Epithelial cell of esophagus (primary cell): ENCODE measurements at regions not wholly inside any gene's neighbourhood (a gene's known extent, or its start where the extent isn't known, plus 50 kb on each side); places are given as distances from the start of the nearest gene placed in this dataset.
"Not testable (repeated sequence)": the region's sequence is repeated elsewhere in the genome, so short reads cannot be mapped to it uniquely, and the experiment has no call there.

Source experiments
- DNase-seq: peaks from one replicate; pipeline ENCODE4 v3.0.0; 2010; ENCODE audit warnings: low read depth
- H3K4me3 ChIP-seq: 2 replicates; pipeline ENCODE4 v1.5.1; 2011; ENCODE audit warnings: mild to moderate bottlenecking, low read length, control low read depth
- TF ChIP-seq, protein P1 (sequence below): IDR thresholded peaks from 2 replicates; pipeline ENCODE4 v1.5.1; 2011; ENCODE audit warnings: low read depth, mild to moderate bottlenecking, low read length, control low read depth, inconsistent platforms; ENCODE audit not compliant: insufficient read depth; ENCODE audit errors: missing control alignments

DNA sequence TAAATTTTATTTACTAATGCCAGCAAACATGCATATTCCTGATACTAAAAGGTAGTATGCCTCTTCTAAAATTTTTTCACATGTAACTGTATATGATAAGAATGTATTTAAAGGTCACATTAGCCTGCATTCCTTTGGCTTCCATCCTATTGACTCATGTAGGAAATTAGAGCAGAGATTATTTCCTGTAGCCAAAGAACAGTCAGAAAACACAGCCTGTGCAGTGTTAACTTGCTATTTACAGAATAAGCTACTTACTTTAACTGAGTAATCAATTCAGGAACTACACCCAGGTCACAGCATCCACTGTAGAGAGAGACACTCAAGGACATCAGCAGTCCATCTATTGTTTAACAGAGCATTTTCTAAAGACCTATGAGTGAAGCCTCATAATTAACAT lies 154.5 kb upstream of the ADGRL4 start:
- H3K4me3 ChIP-seq: no peak overlapping the region
- DNase-seq: peak; percentile 54
- TF ChIP-seq, protein P1, sequence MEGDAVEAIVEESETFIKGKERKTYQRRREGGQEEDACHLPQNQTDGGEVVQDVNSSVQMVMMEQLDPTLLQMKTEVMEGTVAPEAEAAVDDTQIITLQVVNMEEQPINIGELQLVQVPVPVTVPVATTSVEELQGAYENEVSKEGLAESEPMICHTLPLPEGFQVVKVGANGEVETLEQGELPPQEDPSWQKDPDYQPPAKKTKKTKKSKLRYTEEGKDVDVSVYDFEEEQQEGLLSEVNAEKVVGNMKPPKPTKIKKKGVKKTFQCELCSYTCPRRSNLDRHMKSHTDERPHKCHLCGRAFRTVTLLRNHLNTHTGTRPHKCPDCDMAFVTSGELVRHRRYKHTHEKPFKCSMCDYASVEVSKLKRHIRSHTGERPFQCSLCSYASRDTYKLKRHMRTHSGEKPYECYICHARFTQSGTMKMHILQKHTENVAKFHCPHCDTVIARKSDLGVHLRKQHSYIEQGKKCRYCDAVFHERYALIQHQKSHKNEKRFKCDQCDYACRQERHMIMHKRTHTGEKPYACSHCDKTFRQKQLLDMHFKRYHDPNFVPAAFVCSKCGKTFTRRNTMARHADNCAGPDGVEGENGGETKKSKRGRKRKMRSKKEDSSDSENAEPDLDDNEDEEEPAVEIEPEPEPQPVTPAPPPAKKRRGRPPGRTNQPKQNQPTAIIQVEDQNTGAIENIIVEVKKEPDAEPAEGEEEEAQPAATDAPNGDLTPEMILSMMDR: no peak

DNA sequence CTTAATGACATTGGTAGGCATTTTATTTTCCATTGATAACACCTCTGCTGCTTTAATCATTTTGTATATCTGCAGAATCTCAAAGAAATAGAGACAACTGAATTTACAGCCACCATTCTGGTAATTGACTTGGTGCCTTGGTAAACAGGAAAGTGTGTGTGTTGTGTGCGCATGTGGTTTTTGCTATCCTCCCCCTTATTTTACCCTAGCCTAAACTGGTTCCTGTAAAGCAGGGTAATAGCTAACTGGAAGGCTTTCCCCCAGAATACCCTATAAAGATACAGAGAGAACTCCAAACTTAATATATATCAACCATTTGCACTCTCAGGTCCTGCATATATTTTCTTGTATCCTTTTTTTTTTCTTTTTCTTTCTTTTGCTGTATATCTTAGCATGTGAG lies 149.5 kb upstream of the ADGRL4 start:
- H3K4me3 ChIP-seq: no peak overlapping the region
- TF ChIP-seq, protein P1: no peak
- no peak for DNase-seq

DNA sequence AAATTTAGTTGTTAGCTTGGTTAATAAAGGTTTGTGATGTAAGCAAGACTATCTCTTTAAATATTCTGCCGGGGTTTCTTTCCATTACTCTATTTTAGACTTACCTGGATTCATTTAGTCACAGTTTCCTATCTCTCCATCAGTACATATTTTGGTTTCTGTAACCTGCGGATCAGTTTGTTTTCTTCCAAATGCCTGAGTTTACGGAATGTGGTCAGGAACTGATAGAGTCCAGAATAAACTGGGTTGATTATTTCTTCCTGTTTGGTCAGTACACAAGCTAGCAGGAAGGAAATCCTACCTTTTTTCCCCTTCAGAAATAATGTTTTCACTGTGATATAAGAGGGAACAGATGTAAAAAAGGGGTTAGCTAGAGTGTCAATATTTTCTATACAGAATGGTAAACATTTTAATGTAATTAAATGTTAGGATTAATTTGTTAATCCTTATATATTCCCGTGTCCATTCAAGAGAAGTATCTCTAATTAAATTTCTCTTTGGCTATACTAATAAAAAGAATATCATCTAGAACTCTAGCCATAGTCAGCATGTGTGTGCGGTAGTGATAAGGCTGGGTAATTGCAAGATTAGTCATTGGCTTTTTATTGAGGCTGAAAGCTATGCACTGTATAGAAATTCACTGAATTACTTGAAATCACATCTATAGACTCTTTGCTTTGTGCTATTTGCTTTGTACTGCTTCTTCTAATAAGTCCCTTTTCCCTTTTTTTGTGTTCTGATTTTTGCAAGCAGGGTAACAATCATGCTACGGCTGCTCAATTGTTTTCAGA lies 144.7 kb upstream of the ADGRL4 start:
- no peak for DNase-seq

DNA sequence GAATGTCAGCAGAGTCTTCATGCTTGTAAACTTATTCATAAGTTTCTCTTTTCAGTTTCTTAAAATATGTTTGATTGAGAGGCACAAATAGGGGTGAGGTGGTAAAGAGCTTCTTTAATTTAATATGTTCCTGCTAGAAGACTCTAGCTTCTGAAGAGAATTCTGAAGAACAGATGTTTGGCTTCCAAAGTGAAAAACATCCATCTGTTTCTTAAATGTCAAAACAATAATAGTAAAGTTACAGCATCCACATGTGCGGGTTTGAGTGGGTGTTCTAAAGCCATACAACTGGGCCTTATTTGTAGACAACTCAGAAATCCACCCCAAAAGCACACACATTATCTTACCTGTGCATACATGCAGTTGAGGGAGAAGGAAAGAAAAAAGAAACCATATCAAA lies 144.0 kb upstream of the ADGRL4 start:
- TF ChIP-seq, protein P1: no peak
- H3K4me3 ChIP-seq: no peak overlapping the region
- DNase-seq: no peak

More for the DNA sequence above, 144.7 kb upstream of the ADGRL4 start:
- no peak overlapping the region for H3K4me3 ChIP-seq
- TF ChIP-seq, protein P1: no peak

DNA sequence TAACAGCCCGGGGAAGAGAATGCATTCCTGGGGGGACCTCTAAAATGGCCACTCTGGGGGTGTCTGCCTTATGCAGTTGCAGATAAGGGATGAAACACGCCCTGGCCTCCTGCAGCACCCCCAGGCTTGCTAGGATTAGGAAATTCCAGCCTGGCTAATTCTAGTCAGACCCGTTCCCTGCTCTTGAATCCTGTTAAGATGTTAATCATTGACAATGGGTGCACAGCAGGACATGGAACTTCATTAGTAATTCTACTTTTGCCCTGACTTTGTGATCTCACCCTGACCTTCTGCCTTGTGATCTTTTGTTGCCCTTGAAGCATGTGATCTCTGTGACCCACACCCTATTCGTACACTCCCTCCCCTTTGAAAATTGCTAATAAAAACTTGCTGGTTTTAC lies 131.7 kb upstream of the ADGRL4 start:
- H3K4me3 ChIP-seq, DNase-seq: not testable (repeated sequence)

DNA sequence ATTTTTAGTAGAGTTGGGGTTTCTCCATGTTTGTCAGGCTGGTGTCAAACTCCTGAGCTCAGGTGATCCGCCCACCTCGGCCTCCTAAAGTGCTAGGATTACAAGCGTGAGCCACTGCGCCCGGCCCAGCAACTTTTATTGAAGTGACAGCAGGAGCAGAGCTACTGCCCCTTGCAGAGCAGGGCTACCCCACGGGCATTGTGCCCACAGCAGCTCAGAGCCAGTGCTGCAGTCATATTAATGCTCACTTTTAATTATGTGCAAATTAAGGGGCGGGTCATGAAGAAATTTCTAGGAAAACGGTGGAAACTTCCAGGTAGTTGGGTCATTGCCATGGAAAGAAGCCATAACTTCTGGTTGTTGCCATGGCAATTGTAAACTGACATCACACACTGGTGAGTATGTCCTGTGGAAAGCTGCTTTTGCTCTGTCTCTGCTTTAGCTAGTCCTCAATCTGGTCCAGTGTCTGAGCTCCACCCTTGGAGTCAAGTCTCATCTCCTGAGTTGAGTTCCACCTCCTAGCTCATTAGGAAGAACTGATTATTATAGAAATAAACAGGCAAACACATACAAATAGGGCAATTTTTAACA lies 127.3 kb upstream of the ADGRL4 start:
- DNase-seq: no peak
- no peak overlapping the region for H3K4me3 ChIP-seq
- TF ChIP-seq, protein P1: no peak

DNA sequence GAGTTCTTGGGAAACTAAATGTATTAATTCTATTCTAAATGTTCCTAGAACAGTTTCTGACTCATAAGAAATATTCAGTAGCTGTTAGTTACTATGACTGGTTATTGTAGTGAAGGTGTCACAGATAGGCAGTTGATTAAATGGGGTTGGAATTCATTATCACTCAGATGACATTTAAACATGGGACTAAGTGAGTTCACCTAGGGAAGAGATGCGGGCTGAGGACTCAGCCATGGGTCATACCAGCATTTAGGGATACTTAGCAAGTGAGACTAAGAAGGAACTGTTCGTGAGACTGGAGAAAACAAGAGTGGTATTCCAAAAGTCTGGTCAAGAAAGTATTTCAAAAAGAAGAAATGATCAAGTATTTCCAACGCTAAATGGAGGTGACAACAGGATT lies 125.1 kb upstream of the ADGRL4 start:
- no peak for DNase-seq
- TF ChIP-seq, protein P1: no peak
- H3K4me3 ChIP-seq: no peak overlapping the region
